AML-193 (cell line): ENCODE measurements at regions not wholly inside any gene's neighbourhood (a gene's known extent, or its start where the extent isn't known, plus 50 kb on each side); places are given as distances from the start of the nearest gene placed in this dataset.

Experiments used
- DNase-seq, 2 experiments: peaks; one replicate each; lab custom pipeline; 2025; lab: John Stamatoyannopoulos, UW

GRCh38 chr13:39284801-39285388 lies 246.6 kb downstream of the NHLRC3 start:
- no peak for DNase-seq
